Endothelial cell of umbilical vein (primary cell): ENCODE measurements at regions not wholly inside any gene's neighbourhood (a gene's known extent, or its start where the extent isn't known, plus 50 kb on each side); places are given as distances from the start of the nearest gene placed in this dataset.

Source experiments
- CTCF ChIP-seq, 2 donors: IDR thresholded peaks; 1 replicate in 1 of 2; 2 replicates in 1 of 2; pipeline ENCODE4 v1.5.1; 2011; ENCODE audit warnings: low read length in 2 of 2, mild to moderate bottlenecking in 2 of 2, moderate library complexity in 2 of 2, control low read depth in 1 of 2, inconsistent platforms in 1 of 2, low read depth in 1 of 2; ENCODE audit not compliant: insufficient read depth in 1 of 2; ENCODE audit errors: extremely low read depth in 1 of 2
- EZH2 ChIP-seq: IDR thresholded peaks from 2 replicates; pipeline ENCODE4 v1.6.1; 2012; ENCODE audit warnings: borderline replicate concordance, low read depth, mild to moderate bottlenecking, moderate library complexity, low read length, inconsistent platforms; ENCODE audit not compliant: severe bottlenecking
- MAX ChIP-seq: IDR thresholded peaks from 2 replicates; pipeline ENCODE4 v1.6.1; 2011; ENCODE audit not compliant: insufficient read depth, insufficient read length
- POLR2A ChIP-seq: IDR thresholded peaks from 2 replicates; pipeline ENCODE4 v1.6.1; 2012; ENCODE audit warnings: low read depth, mild to moderate bottlenecking, control low read depth, low read length

GRCh38 chr17:63305857-63306256 is 140.2 kb downstream of the CYB561 start:
- TF ChIP-seq CTCF (IDR thresholded peaks at IDR 0.05; ENCODE audit: extremely low read depth in 1 of 2, insufficient read depth in 1 of 2, low read depth in 1 of 2, low read length in 2 of 2) (no peak), MAX (no peak), POLR2A (no peak), EZH2 (no peak)
